Natural killer cell treated with Interleukin-12 subunit alpha and Interleukin-12 subunit beta and Interleukin-15 and Interleukin-18, amount 100 ng/mL, for 72 hours (primary cell): ENCODE measurements at regions not wholly inside any gene's neighbourhood (a gene's known extent, or its start where the extent isn't known, plus 50 kb on each side); places are given as distances from the start of the nearest gene placed in this dataset.

Experiments
- ATAC-seq, 2 donors: fragments of 150-1000 bp; cut with Tn5 transposase in 1 of 2; sonication (Bioruptor Pico), chemical (Tn5 transposase) in 1 of 2; 2 replicates each; pipeline ENCODE4 v1.10.0; 2021
- DNase-seq: peaks from one replicate; pipeline ENCODE4 v3.0.0; 2022; ENCODE audit warnings: low spot score
- H3K27ac Mint-ChIP-seq, 2 donors: 1 replicate in 1 of 2; 2 replicates in 1 of 2; pipeline ENCODE4 v1.8.0; 2022; ENCODE audit warnings: mixed read lengths in 2 of 2, mild to moderate bottlenecking in 1 of 2, moderate library complexity in 1 of 2
- H3K27me3 Mint-ChIP-seq, 2 donors: 1 replicate in 1 of 2; 2 replicates in 1 of 2; pipeline ENCODE4 v1.8.0; 2022; ENCODE audit warnings: mixed read lengths in 2 of 2
- H3K36me3 Mint-ChIP-seq: one replicate; pipeline ENCODE4 v1.8.0; 2022; ENCODE audit warnings: mixed read lengths
- H3K4me1 Mint-ChIP-seq, 2 donors: 1 replicate in 1 of 2; 2 replicates in 1 of 2; pipeline ENCODE4 v1.8.0; 2022; ENCODE audit warnings: low read depth in 2 of 2, mixed read lengths in 2 of 2, mild to moderate bottlenecking in 1 of 2
- H3K4me3 Mint-ChIP-seq: one replicate; pipeline ENCODE4 v1.8.0; 2022; ENCODE audit warnings: mixed read lengths
- H3K9me3 Mint-ChIP-seq: 2 replicates; pipeline ENCODE4 v1.8.0; 2022; ENCODE audit warnings: mixed read lengths

- Mint-ChIP-seq H3K4me3 (no peak overlapping the region), H3K36me3 (no peaks in the 10 kb centered on the region), H3K4me1 (peaks cover 0 to 2% of the 10 kb centered on the region in 2 donors), H3K27me3 (peaks cover 18 to 28% of the 10 kb centered on the region in 2 donors), H3K27ac (no peak overlapping the region), H3K9me3 (no peaks in the 10 kb centered on the region)
- ATAC-seq: no peak
- DNase-seq: no peak
Measured at GRCh38 chr1:181390410-181391077, 92.8 kb upstream of the CACNA1E start.

- Mint-ChIP-seq H3K4me3 (no peak overlapping the region), H3K4me1 (peaks cover 0 to 2% of the 10 kb centered on the region in 2 donors), H3K9me3 (no peaks in the 10 kb centered on the region), H3K27me3 (peaks cover 18 to 22% of the 10 kb centered on the region in 2 donors), H3K36me3 (no peaks in the 10 kb centered on the region), H3K27ac (no peak overlapping the region)
- DNase-seq (no peak), ATAC-seq (no peak)
Measured at GRCh38 chr1:181391301-181391900, 91.9 kb upstream of the CACNA1E start.

- Mint-ChIP-seq H3K27ac (no peak overlapping the region), H3K4me1 (peaks cover 0 to 2% of the 10 kb centered on the region in 2 donors), H3K27me3 (peaks cover 18 to 22% of the 10 kb centered on the region in 2 donors), H3K4me3 (no peak overlapping the region), H3K36me3 (no peaks in the 10 kb centered on the region), H3K9me3 (no peaks in the 10 kb centered on the region)
- ATAC-seq: no peak
- DNase-seq: no peak
Measured at GRCh38 chr1:181392133-181392532, 91.2 kb upstream of the CACNA1E start.

GRCh38 chr1:181392613-181393220 lies 90.6 kb upstream of the CACNA1E start:
- no peak for ATAC-seq
- Mint-ChIP-seq H3K27me3 (peaks cover 19 to 22% of the 10 kb centered on the region in 2 donors), H3K4me1 (peaks cover 0 to 2% of the 10 kb centered on the region in 2 donors), H3K9me3 (no peaks in the 10 kb centered on the region), H3K27ac (no peak overlapping the region), H3K4me3 (no peak overlapping the region), H3K36me3 (no peaks in the 10 kb centered on the region)
- DNase-seq: no peak

GRCh38 chr1:181394766-181395165 lies 88.6 kb upstream of the CACNA1E start:
- H3K9me3 Mint-ChIP-seq: no peaks in the 10 kb centered on the region
- no peaks in the 10 kb centered on the region for H3K36me3 Mint-ChIP-seq
- ATAC-seq: no peak
- no peak overlapping the region for H3K4me3 Mint-ChIP-seq
- no peak for DNase-seq
- H3K4me1 Mint-ChIP-seq: peaks cover under 1 to 4% of the 10 kb centered on the region in 2 donors
- H3K27me3 Mint-ChIP-seq: peaks cover 14 to 18% of the 10 kb centered on the region in 2 donors
- H3K27ac Mint-ChIP-seq: no peak overlapping the region

GRCh38 chr1:181396171-181396670 lies 87.1 kb upstream of the CACNA1E start:
- ATAC-seq: peak in 1 of 2 donors; percentile 31
- Mint-ChIP-seq H3K27me3 (peaks cover 6 to 23% of the 10 kb centered on the region in 2 donors), H3K4me3 (no peak overlapping the region), H3K4me1 (peaks cover 0 to 4% of the 10 kb centered on the region in 2 donors), H3K36me3 (no peaks in the 10 kb centered on the region), H3K9me3 (no peaks in the 10 kb centered on the region), H3K27ac (no peak overlapping the region)
- no peak for DNase-seq

GRCh38 chr1:181396811-181397210 lies 86.5 kb upstream of the CACNA1E start:
- Mint-ChIP-seq H3K4me1 (peaks cover 0 to 4% of the 10 kb centered on the region in 2 donors), H3K4me3 (no peak overlapping the region), H3K9me3 (no peaks in the 10 kb centered on the region), H3K36me3 (no peaks in the 10 kb centered on the region), H3K27ac (no peak overlapping the region), H3K27me3 (peaks cover 6 to 22% of the 10 kb centered on the region in 2 donors)
- no peak for DNase-seq
- ATAC-seq: no peak

- Mint-ChIP-seq H3K9me3 (no peaks in the 10 kb centered on the region), H3K27ac (no peak overlapping the region), H3K4me3 (no peak overlapping the region), H3K36me3 (no peaks in the 10 kb centered on the region), H3K4me1 (peaks cover 0 to 4% of the 10 kb centered on the region in 2 donors), H3K27me3 (peaks cover 0 to 14% of the 10 kb centered on the region in 2 donors)
- DNase-seq: no peak
- ATAC-seq: no peak
Measured at GRCh38 chr1:181397845-181398244, 85.5 kb upstream of the CACNA1E start.

GRCh38 chr1:181398544-181398943 lies 84.8 kb upstream of the CACNA1E start:
- ATAC-seq: no peak
- Mint-ChIP-seq H3K9me3 (no peaks in the 10 kb centered on the region), H3K4me3 (no peak overlapping the region), H3K36me3 (no peaks in the 10 kb centered on the region), H3K27me3 (peaks cover 0 to 13% of the 10 kb centered on the region in 2 donors), H3K4me1 (peaks cover 0 to 4% of the 10 kb centered on the region in 2 donors), H3K27ac (no peak overlapping the region)
- DNase-seq: no peak

- H3K36me3 Mint-ChIP-seq: no peaks in the 10 kb centered on the region
- H3K27ac Mint-ChIP-seq: no peak overlapping the region
- ATAC-seq (no peak), DNase-seq (no peak)
- no peaks in the 10 kb centered on the region for H3K9me3 Mint-ChIP-seq
- H3K4me3 Mint-ChIP-seq: no peak overlapping the region
- H3K4me1 Mint-ChIP-seq: no peaks in the 10 kb centered on the region
- H3K27me3 Mint-ChIP-seq: peaks cover 14 to 20% of the 10 kb centered on the region in 2 donors
Measured at GRCh38 chr1:181405584-181405983, 77.7 kb upstream of the CACNA1E start.

GRCh38 chr1:181406989-181407388 lies 76.3 kb upstream of the CACNA1E start:
- H3K27ac Mint-ChIP-seq: no peak overlapping the region
- peaks cover 7 to 20% of the 10 kb centered on the region in 2 donors for H3K27me3 Mint-ChIP-seq
- H3K4me1 Mint-ChIP-seq: no peaks in the 10 kb centered on the region
- DNase-seq (no peak), ATAC-seq (no peak)
- H3K4me3 Mint-ChIP-seq: no peak overlapping the region
- no peaks in the 10 kb centered on the region for H3K36me3 Mint-ChIP-seq
- no peaks in the 10 kb centered on the region for H3K9me3 Mint-ChIP-seq

- H3K36me3 Mint-ChIP-seq: no peaks in the 10 kb centered on the region
- DNase-seq: no peak
- peaks cover 7 to 22% of the 10 kb centered on the region in 2 donors for H3K27me3 Mint-ChIP-seq
- no peak overlapping the region for H3K27ac Mint-ChIP-seq
- no peak for ATAC-seq
- H3K9me3 Mint-ChIP-seq: no peaks in the 10 kb centered on the region
- H3K4me3 Mint-ChIP-seq: no peak overlapping the region
- H3K4me1 Mint-ChIP-seq: no peaks in the 10 kb centered on the region
Measured at GRCh38 chr1:181409981-181410380, 73.3 kb upstream of the CACNA1E start.

GRCh38 chr1:181412746-181413145 lies 70.6 kb upstream of the CACNA1E start:
- Mint-ChIP-seq H3K27ac (no peak overlapping the region), H3K27me3 (peaks cover 11 to 26% of the 10 kb centered on the region in 2 donors), H3K9me3 (no peaks in the 10 kb centered on the region), H3K4me3 (no peak overlapping the region), H3K36me3 (no peaks in the 10 kb centered on the region), H3K4me1 (no peaks in the 10 kb centered on the region)
- DNase-seq (no peak), ATAC-seq (no peak)

GRCh38 chr1:181413195-181413815 lies 70.0 kb upstream of the CACNA1E start:
- Mint-ChIP-seq H3K9me3 (no peaks in the 10 kb centered on the region), H3K4me1 (no peaks in the 10 kb centered on the region), H3K4me3 (no peak overlapping the region), H3K27me3 (peaks cover 11 to 20% of the 10 kb centered on the region in 2 donors), H3K36me3 (no peaks in the 10 kb centered on the region), H3K27ac (no peak overlapping the region)
- ATAC-seq (peak in 1 of 2 donors; percentile 19), DNase-seq (no peak)
